ENCODE measurements at regions not wholly inside any gene's neighbourhood (a gene's known extent, or its start where the extent isn't known, plus 50 kb on each side); places are given as distances from the start of the nearest gene placed in this dataset.

GRCh38 chr1:70893381-70893780 lies 154.2 kb downstream of the PTGER3 start:
- TF ChIP-seq MEF2A (IDR thresholded peaks at IDR 0.05; ENCODE audit: insufficient read depth, low read depth, low read length) (no peak), CTCF (IDR thresholded peaks at IDR 0.05 in 2 of 3, conservative IDR thresholded peaks at IDR 0.05 in 1 of 3; ENCODE audit: control insufficient read depth in 2 of 3, extremely low read depth in 1 of 3, insufficient read depth in 1 of 3, low read depth in 3 of 3, low read length in 3 of 3) (no peak), ZNF24 (IDR thresholded peaks at IDR 0.05) (no peak), EZH2 (IDR thresholded peaks at IDR 0.05; ENCODE audit: borderline replicate concordance, control insufficient read depth, low read depth, low read length) (no peak), USF1 (IDR thresholded peaks at IDR 0.05; ENCODE audit: borderline replicate concordance, extremely low read length, insufficient read depth, low read depth, low read length) (no peak), MXI1 (IDR thresholded peaks at IDR 0.05; ENCODE audit: low read depth, low read length) (no peak), YY1 (IDR thresholded peaks at IDR 0.05; ENCODE audit: low read depth, low read length) (no peak), REST (IDR thresholded peaks at IDR 0.05; ENCODE audit: low read depth, low read length) (no peak), POLR2AphosphoS5 (IDR thresholded peaks at IDR 0.05; ENCODE audit: low read length) (no peak), POLR2A (IDR thresholded peaks at IDR 0.05; ENCODE audit: low read depth, low read length) (no peak), JUND (IDR thresholded peaks at IDR 0.05; ENCODE audit: low read depth, low read length) (no peak), SIX5 (IDR thresholded peaks at IDR 0.05; ENCODE audit: low read depth, low read length, severe bottlenecking) (no peak), ZNF592 (IDR thresholded peaks at IDR 0.05) (no peak), TCF12 (IDR thresholded peaks at IDR 0.05; ENCODE audit: low read depth, low read length) (no peak)

Measured in GM12878 (cell line).